Ramos (cell line): ENCODE measurements at regions not wholly inside any gene's neighbourhood (a gene's known extent, or its start where the extent isn't known, plus 50 kb on each side); places are given as distances from the start of the nearest gene placed in this dataset.
"Not testable (repeated sequence)": the region's sequence is repeated elsewhere in the genome, so short reads cannot be mapped to it uniquely, and the experiment has no call there.

Source experiments
- in situ Hi-C: fragments of 300-500 bp; cut with MboI; formaldehyde crosslinking; loops from one replicate; pipeline ENCODE4 v1.14.3; 2022; ENCODE audit warnings: low sequenced_read_pairs; ENCODE audit not compliant: unreplicated experiment

GRCh38 chr14:49164074-49164473 is 422.1 kb downstream of the RPS29 start:
- in situ Hi-C loops: loop anchor here (25.0 kb wide), 1 partner anchor 1252 kb away; no protein-coding TSS in a partner anchor

- in situ Hi-C loops: loop anchor here (25.0 kb wide), 1 partner anchor 1249 kb away; no protein-coding TSS in a partner anchor
Observed at GRCh38 chr14:49160983-49161382, 425.2 kb downstream of the RPS29 start.

GRCh38 chr14:49159081-49159480 is 427.1 kb downstream of the RPS29 start:
- in situ Hi-C loops: loop anchor here (25.0 kb wide), 1 partner anchor 1247 kb away; no protein-coding TSS in a partner anchor

GRCh38 chr14:49139593-49139992 is 446.6 kb downstream of the RPS29 start:
- in situ Hi-C loops: no loop called here

- in situ Hi-C loops: no loop called here
Observed at GRCh38 chr14:49134940-49135339, 451.2 kb downstream of the RPS29 start.

- in situ Hi-C loops: no loop called here
Observed at GRCh38 chr14:49121246-49121645, 464.9 kb downstream of the RPS29 start.

GRCh38 chr14:49114161-49114893 is 471.9 kb downstream of the RPS29 start:
- in situ Hi-C loops: no loop called here

GRCh38 chr14:49106741-49107667 is 479.2 kb downstream of the RPS29 start:
- in situ Hi-C loops: no loop called here

- in situ Hi-C loops: no loop called here
Observed at GRCh38 chr14:49105956-49106355, 480.2 kb downstream of the RPS29 start.

- in situ Hi-C loops: no loop called here
Observed at GRCh38 chr14:49105512-49105911, 480.7 kb downstream of the RPS29 start.

GRCh38 chr14:49092345-49092744 is 493.8 kb downstream of the RPS29 start:
- in situ Hi-C loops: no loop called here

- in situ Hi-C loops: no loop called here
Observed at GRCh38 chr14:49089107-49089506, 497.1 kb downstream of the RPS29 start.

GRCh38 chr14:49073292-49073691 is 512.9 kb downstream of the RPS29 start:
- in situ Hi-C loops: not testable (repeated sequence)

- in situ Hi-C loops: no loop called here
Observed at GRCh38 chr14:49058511-49058910, 527.7 kb downstream of the RPS29 start.

GRCh38 chr14:49057838-49058510 is 528.2 kb downstream of the RPS29 start:
- in situ Hi-C loops: no loop called here

- in situ Hi-C loops: no loop called here
Observed at GRCh38 chr14:49056021-49056420, 530.2 kb downstream of the RPS29 start.

GRCh38 chr14:49052521-49052920 is 533.7 kb downstream of the RPS29 start:
- in situ Hi-C loops: no loop called here

- in situ Hi-C loops: no loop called here
Observed at GRCh38 chr14:49051328-49052060, 534.7 kb downstream of the RPS29 start.

GRCh38 chr14:49050822-49051221 is 535.4 kb downstream of the RPS29 start:
- in situ Hi-C loops: no loop called here

GRCh38 chr14:49049711-49050110 is 536.5 kb downstream of the RPS29 start:
- in situ Hi-C loops: no loop called here
